GM12878 (cell line): ENCODE measurements at regions not wholly inside any gene's neighbourhood (a gene's known extent, or its start where the extent isn't known, plus 50 kb on each side); places are given as distances from the start of the nearest gene placed in this dataset.

Experiments
- ATAC-seq: fragments of 200-7000 bp; cut with Tn5 transposase; 3 replicates; pipeline ENCODE4 v1.9.1; 2020; ENCODE audit warnings: mild to moderate bottlenecking, moderate library complexity
- BruUV-seq: library from RNA; stranded (reverse); fragments of 400-500 nt; replicated peaks from 2 replicates; lab custom pipeline; 2021; lab: Mats Ljungman, UMichigan
- CTCF ChIA-PET: fragments of 300-600 bp; sonication (Branson Sonifier 250); formaldehyde crosslinking; extraction: SDS; loops from one replicate; lab custom pipeline; 2021; ENCODE audit warnings: inconsistent platforms; lab: Yijun Ruan, JAX
- POLR2A ChIA-PET: fragments of 350-600 bp; formaldehyde crosslinking; extraction: SDS; loops from one replicate; lab custom pipeline; 2021; ENCODE audit warnings: inconsistent platforms; lab: Charles Lee
- RAD21 ChIA-PET: fragments of 300-600 bp; sonication (Branson Sonifier 250); formaldehyde crosslinking; loops from one replicate; lab custom pipeline; 2023; ENCODE audit warnings: antibody characterized with exemption; ENCODE audit not compliant: unreplicated experiment; lab: Charles Lee
- SMC1A ChIA-PET: fragments of 300-600 bp; sonication (Branson Sonifier 250); formaldehyde crosslinking; loops from one replicate; lab custom pipeline; 2023; ENCODE audit not compliant: unreplicated experiment, uncharacterized antibody; lab: Charles Lee
- DNase-seq: peaks from one replicate; pipeline ENCODE4 v3.0.0-alpha.2; 2011; ENCODE audit warnings: low read depth, low spot score
- FAIRE-seq: peaks from 3 replicates; lab custom pipeline; 2011; peaks lifted over from hg19 to GRCh38; lab: Jason Lieb, UNC
- H2AFZ ChIP-seq: 2 replicates; pipeline ENCODE4 v1.6.0; 2011; ENCODE audit warnings: low read depth, low read length, control low read depth; ENCODE audit not compliant: control insufficient read depth
- H3K27ac ChIP-seq: 2 replicates; pipeline ENCODE4 v1.5.1; 2011; ENCODE audit warnings: control low read depth; ENCODE audit not compliant: control insufficient read depth, insufficient read depth
- H3K27me3 ChIP-seq, 2 experiments: replicated peaks in 1 of 2; 2 replicates each; pipeline versions ENCODE4 v1.6.0 to v1.6.1; 2011; ENCODE audit warnings: low read length in 1 of 2; ENCODE audit not compliant: control insufficient read depth in 2 of 2, insufficient read depth in 2 of 2
- H3K36me3 ChIP-seq, 2 experiments: 2 replicates each; pipeline ENCODE4 v1.5.1; 2011; ENCODE audit warnings: low read length in 1 of 2; ENCODE audit not compliant: control insufficient read depth in 2 of 2, insufficient read depth in 2 of 2
- H3K4me1 ChIP-seq: 2 replicates; pipeline ENCODE4 v1.6.1; 2011; ENCODE audit warnings: mild to moderate bottlenecking, low read length, moderate library complexity, mixed read lengths; ENCODE audit not compliant: control insufficient read depth, insufficient read depth
- H3K4me2 ChIP-seq: 2 replicates; pipeline ENCODE4 v1.6.0; 2011; ENCODE audit warnings: control low read depth; ENCODE audit not compliant: control insufficient read depth, insufficient read depth
- H3K4me3 ChIP-seq: fragments of 200-600 bp; sonication (generic); 2 replicates; pipeline ENCODE4 v1.5.1; 2016
- H3K79me2 ChIP-seq: 2 replicates; pipeline ENCODE4 v1.6.0; 2011; ENCODE audit warnings: low read length; ENCODE audit not compliant: control insufficient read depth, insufficient read depth
- H3K9ac ChIP-seq: 2 replicates; pipeline ENCODE4 v1.8.0; 2011; ENCODE audit warnings: low read length, control low read depth, mixed read lengths; ENCODE audit not compliant: control insufficient read depth, insufficient read depth
- H3K9me3 ChIP-seq: replicated peaks from 3 replicates; pipeline ENCODE4 v1.5.1; 2011; ENCODE audit warnings: mild to moderate bottlenecking, low read length; ENCODE audit not compliant: control insufficient read depth, insufficient read depth
- H4K20me1 ChIP-seq: 2 replicates; pipeline ENCODE4 v1.6.0; 2011; ENCODE audit not compliant: control insufficient read depth, insufficient read depth
- ETV6 ChIP-seq, 2 experiments: fragments of 450-650 bp in 1 of 2; IDR thresholded peaks in 1 of 2; conservative IDR thresholded peaks in 1 of 2; 2 replicates each; pipeline ENCODE4 v1.6.1; 2014; ENCODE audit warnings: antibody characterized with exemption in 1 of 2, borderline replicate concordance in 1 of 2, low read depth in 1 of 2, mild to moderate bottlenecking in 1 of 2, moderate library complexity in 1 of 2
- FOXM1 ChIP-seq: IDR thresholded peaks from 2 replicates; pipeline ENCODE4 v1.6.1; 2012; ENCODE audit warnings: low read depth, mild to moderate bottlenecking, inconsistent platforms, low read length, moderate library complexity
- IKZF2 ChIP-seq, 2 experiments: fragments of 450-650 bp; IDR thresholded peaks; 2 replicates each; pipeline ENCODE4 v1.6.1; 2017; ENCODE audit warnings: mild to moderate bottlenecking in 2 of 2, moderate library complexity in 2 of 2
- NR2F1 ChIP-seq: fragments of 450-650 bp; conservative IDR thresholded peaks from 2 replicates; pipeline ENCODE4 v1.6.1; 2017; ENCODE audit warnings: mild to moderate bottlenecking
- PML ChIP-seq: IDR thresholded peaks from 2 replicates; pipeline ENCODE4 v1.6.1; 2012; ENCODE audit warnings: low read length, inconsistent platforms
- RAD21 ChIP-seq: IDR thresholded peaks from 2 replicates; pipeline ENCODE4 v1.6.1; 2011; ENCODE audit warnings: mild to moderate bottlenecking, low read depth, low read length, moderate library complexity; ENCODE audit not compliant: insufficient read depth
- SREBF2 ChIP-seq: IDR thresholded peaks from 2 replicates; pipeline ENCODE4 v1.6.1; 2012; ENCODE audit warnings: mild to moderate bottlenecking, low read length
- WGBS: methylation state at CpG from one replicate; pipeline ENCODE4 v1.1.6; 2016; ENCODE audit warnings: low lambda C conversion rate; ENCODE audit not compliant: insufficient replicate concordance, insufficient coverage; ENCODE audit errors: missing lambda C conversion rate; 5-methylcytosine and 5-hydroxymethylcytosine counted together
- in situ Hi-C: fragments of 300-500 bp; cut with MboI; formaldehyde crosslinking; loops from 9 replicates; pipeline ENCODE4 v1.14.3; 2018; ENCODE audit warnings: mixed read lengths
- intact Hi-C: fragments of 100-400 bp; cut with micrococcal nuclease; formaldehyde crosslinking; loops from one replicate; pipeline ENCODE4 v1.14.2; 2022; ENCODE audit not compliant: unreplicated experiment
- TF ChIP-seq, protein P1 (sequence below): fragments of 450-650 bp; IDR thresholded peaks from 2 replicates; pipeline ENCODE4 v1.6.1; 2017; ENCODE audit warnings: mild to moderate bottlenecking, low read depth, inconsistent platforms; ENCODE audit not compliant: poor library complexity, severe bottlenecking
- TF ChIP-seq, protein P2 (sequence below), 3 experiments: IDR thresholded peaks in 2 of 3; conservative IDR thresholded peaks in 1 of 3; 2 replicates each; pipeline ENCODE4 v1.5.1; 2011; ENCODE audit warnings: low read depth in 3 of 3, low read length in 3 of 3, mild to moderate bottlenecking in 3 of 3, control low read depth in 2 of 3, moderate library complexity in 2 of 3, inconsistent platforms in 1 of 3, mixed read lengths in 1 of 3; ENCODE audit not compliant: control insufficient read depth in 2 of 3, insufficient read depth in 1 of 3; ENCODE audit errors: extremely low read depth in 1 of 3
- TF ChIP-seq, protein P3 (sequence below): fragments of 450-650 bp; formaldehyde crosslinking; IDR thresholded peaks from 2 replicates; pipeline ENCODE4 v1.5.0; 2022; ENCODE audit warnings: mild to moderate bottlenecking, missing genetic modification characterization

DNA sequence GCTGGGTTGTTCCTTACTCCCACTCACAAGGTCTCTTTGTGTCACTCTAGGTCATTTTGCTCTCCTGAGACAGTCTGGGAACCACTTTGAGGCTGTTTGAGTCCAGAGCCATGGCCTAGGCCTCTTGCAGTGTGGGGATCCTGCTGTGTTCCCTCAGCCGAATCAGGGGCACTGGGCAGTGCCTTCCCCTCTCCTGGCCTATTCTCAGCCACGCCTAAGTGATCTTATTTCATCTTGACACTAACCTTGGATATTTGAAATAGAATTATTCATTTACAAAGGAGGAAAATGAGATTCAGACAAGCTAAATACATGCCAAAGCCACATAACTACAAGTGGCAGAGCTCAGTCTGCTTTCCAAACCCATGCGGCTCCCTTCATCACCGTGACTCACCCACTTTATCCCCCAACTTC lies 557.2 kb upstream of the TBL1XR1 start:
- no peak for TF ChIP-seq ETV6 (conservative IDR thresholded peaks at IDR 0.05 in 1 of 2, IDR thresholded peaks at IDR 0.05 in 1 of 2; ENCODE audit: borderline replicate concordance in 1 of 2, low read depth in 1 of 2)
- TF ChIP-seq FOXM1 = no peak
- TF ChIP-seq SREBF2 = no peak
- no peak for TF ChIP-seq PML
- Histone ChIP-seq H3K27ac (no peak overlapping the region), H3K9ac (no peak overlapping the region), H3K4me3 (no peak overlapping the region), H3K36me3 (no peaks in the 10 kb centered on the region), H3K79me2 (no peaks in the 10 kb centered on the region), H3K27me3 (no peaks in the 10 kb centered on the region), H3K9me3 (no peaks in the 10 kb centered on the region), H3K4me2 (no peak overlapping the region), H3K4me1 (no peaks in the 10 kb centered on the region), H4K20me1 (no peaks in the 10 kb centered on the region), H2AFZ (no peak overlapping the region)
- ChIA-PET SMC1A (no interaction called here), CTCF (no interaction called here), POLR2A (no interaction called here), RAD21 (no interaction called here)
- in situ Hi-C loops (no loop called here), intact Hi-C loops (no loop called here)
- BruUV-seq = no TSS peak
- DNase-seq (no peak), FAIRE-seq (no peak), ATAC-seq (no peak)
- WGBS = 49% methylated on average over 4 of the region's 4 CpGs

DNA sequence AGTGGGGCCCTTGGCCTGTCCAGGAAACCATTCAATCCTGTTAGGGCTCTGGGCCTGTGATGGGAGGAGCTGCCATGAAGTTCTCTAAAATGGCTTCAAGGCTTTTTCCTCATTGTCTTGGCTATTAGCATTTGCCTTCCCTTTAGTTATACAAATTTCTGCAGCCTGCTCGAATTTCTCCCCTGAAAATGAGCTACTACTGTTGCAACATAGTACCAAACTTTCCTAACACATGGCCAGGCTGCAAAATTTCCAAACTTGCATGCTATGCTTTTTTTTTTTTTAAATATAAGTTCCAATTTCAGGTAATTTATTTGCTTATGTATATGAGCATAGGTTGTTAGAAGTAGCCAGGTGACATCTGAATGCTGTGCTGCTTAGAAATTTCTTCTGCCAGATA lies 560.8 kb upstream of the TBL1XR1 start:
- Histone ChIP-seq H3K4me1 (no peaks in the 10 kb centered on the region), H3K4me3 (no peak overlapping the region), H2AFZ (no peak overlapping the region), H3K9me3 (no peaks in the 10 kb centered on the region), H3K79me2 (no peaks in the 10 kb centered on the region), H3K27ac (no peak overlapping the region), H3K27me3 (no peaks in the 10 kb centered on the region), H3K4me2 (no peak overlapping the region), H3K36me3 (no peaks in the 10 kb centered on the region), H3K9ac (no peak overlapping the region), H4K20me1 (no peaks in the 10 kb centered on the region)
- ChIA-PET POLR2A (no interaction called here), SMC1A (interaction anchor here (0.8 kb wide), 1 partner anchor 21 kb away, joined by 3 read pairs; no protein-coding TSS in a partner anchor), CTCF (interaction anchor here (0.6 kb wide), 1 partner anchor 1828 kb away, joined by 6 read pairs; no protein-coding TSS in a partner anchor), RAD21 (no interaction called here)
- intact Hi-C loops (no loop called here), in situ Hi-C loops (no loop called here)
- 0% methylated on average over 1 of the region's 1 CpG for WGBS
- no peak for ATAC-seq
- FAIRE-seq = no peak
- no TSS peak for BruUV-seq
- no peak for DNase-seq
- TF ChIP-seq, protein P1, sequence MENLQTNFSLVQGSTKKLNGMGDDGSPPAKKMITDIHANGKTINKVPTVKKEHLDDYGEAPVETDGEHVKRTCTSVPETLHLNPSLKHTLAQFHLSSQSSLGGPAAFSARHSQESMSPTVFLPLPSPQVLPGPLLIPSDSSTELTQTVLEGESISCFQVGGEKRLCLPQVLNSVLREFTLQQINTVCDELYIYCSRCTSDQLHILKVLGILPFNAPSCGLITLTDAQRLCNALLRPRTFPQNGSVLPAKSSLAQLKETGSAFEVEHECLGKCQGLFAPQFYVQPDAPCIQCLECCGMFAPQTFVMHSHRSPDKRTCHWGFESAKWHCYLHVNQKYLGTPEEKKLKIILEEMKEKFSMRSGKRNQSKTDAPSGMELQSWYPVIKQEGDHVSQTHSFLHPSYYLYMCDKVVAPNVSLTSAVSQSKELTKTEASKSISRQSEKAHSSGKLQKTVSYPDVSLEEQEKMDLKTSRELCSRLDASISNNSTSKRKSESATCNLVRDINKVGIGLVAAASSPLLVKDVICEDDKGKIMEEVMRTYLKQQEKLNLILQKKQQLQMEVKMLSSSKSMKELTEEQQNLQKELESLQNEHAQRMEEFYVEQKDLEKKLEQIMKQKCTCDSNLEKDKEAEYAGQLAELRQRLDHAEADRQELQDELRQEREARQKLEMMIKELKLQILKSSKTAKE = no peak
- no peak for TF ChIP-seq RAD21
- TF ChIP-seq NR2F1 = no peak
- TF ChIP-seq, protein P2, sequence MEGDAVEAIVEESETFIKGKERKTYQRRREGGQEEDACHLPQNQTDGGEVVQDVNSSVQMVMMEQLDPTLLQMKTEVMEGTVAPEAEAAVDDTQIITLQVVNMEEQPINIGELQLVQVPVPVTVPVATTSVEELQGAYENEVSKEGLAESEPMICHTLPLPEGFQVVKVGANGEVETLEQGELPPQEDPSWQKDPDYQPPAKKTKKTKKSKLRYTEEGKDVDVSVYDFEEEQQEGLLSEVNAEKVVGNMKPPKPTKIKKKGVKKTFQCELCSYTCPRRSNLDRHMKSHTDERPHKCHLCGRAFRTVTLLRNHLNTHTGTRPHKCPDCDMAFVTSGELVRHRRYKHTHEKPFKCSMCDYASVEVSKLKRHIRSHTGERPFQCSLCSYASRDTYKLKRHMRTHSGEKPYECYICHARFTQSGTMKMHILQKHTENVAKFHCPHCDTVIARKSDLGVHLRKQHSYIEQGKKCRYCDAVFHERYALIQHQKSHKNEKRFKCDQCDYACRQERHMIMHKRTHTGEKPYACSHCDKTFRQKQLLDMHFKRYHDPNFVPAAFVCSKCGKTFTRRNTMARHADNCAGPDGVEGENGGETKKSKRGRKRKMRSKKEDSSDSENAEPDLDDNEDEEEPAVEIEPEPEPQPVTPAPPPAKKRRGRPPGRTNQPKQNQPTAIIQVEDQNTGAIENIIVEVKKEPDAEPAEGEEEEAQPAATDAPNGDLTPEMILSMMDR (IDR thresholded peaks at IDR 0.05 in 2 of 3, conservative IDR thresholded peaks at IDR 0.05 in 1 of 3; ENCODE audit: control insufficient read depth in 2 of 3, extremely low read depth in 1 of 3, insufficient read depth in 1 of 3, low read depth in 3 of 3, low read length in 3 of 3) = no peak
- no peak for TF ChIP-seq IKZF2 (IDR thresholded peaks at IDR 0.05)
- TF ChIP-seq, protein P3, sequence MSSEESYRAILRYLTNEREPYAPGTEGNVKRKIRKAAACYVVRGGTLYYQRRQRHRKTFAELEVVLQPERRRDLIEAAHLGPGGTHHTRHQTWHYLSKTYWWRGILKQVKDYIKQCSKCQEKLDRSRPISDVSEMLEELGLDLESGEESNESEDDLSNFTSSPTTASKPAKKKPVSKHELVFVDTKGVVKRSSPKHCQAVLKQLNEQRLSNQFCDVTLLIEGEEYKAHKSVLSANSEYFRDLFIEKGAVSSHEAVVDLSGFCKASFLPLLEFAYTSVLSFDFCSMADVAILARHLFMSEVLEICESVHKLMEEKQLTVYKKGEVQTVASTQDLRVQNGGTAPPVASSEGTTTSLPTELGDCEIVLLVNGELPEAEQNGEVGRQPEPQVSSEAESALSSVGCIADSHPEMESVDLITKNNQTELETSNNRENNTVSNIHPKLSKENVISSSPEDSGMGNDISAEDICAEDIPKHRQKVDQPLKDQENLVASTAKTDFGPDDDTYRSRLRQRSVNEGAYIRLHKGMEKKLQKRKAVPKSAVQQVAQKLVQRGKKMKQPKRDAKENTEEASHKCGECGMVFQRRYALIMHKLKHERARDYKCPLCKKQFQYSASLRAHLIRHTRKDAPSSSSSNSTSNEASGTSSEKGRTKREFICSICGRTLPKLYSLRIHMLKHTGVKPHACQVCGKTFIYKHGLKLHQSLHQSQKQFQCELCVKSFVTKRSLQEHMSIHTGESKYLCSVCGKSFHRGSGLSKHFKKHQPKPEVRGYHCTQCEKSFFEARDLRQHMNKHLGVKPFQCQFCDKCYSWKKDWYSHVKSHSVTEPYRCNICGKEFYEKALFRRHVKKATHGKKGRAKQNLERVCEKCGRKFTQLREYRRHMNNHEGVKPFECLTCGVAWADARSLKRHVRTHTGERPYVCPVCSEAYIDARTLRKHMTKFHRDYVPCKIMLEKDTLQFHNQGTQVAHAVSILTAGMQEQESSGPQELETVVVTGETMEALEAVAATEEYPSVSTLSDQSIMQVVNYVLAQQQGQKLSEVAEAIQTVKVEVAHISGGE = no peak
